Esophagus muscularis mucosa (tissue), 4 donors: ENCODE measurements at regions not wholly inside any gene's neighbourhood (a gene's known extent, or its start where the extent isn't known, plus 50 kb on each side); places are given as distances from the start of the nearest gene placed in this dataset.
"Not testable (repeated sequence)": the region's sequence is repeated elsewhere in the genome, so short reads cannot be mapped to it uniquely, and the experiment has no call there.

Experiments
- DNase-seq: peaks from one replicate; pipeline ENCODE4 v3.0.0-alpha.2; 2017; ENCODE audit errors: extremely low spot score
- H3K27ac ChIP-seq, 4 donors: fragments of 200-600 bp; sonication (generic); replicated peaks in 1 of 4; 1 replicate in 3 of 4; 2 replicates in 1 of 4; pipeline ENCODE4 v1.5.1; 2016 to 2019; ENCODE audit warnings: mild to moderate bottlenecking in 1 of 4
- H3K27me3 ChIP-seq, 4 donors: fragments of 200-600 bp; sonication (generic); one replicate each; pipeline versions ENCODE4 v1.5.1 to v1.6.0; 2016 to 2019
- H3K36me3 ChIP-seq, 4 donors: fragments of 200-600 bp; sonication (generic); one replicate each; pipeline ENCODE4 v1.5.1; 2016 to 2019
- H3K4me1 ChIP-seq, 4 donors: fragments of 200-600 bp; sonication (generic); one replicate each; pipeline ENCODE4 v1.5.1; 2016 to 2019
- H3K4me3 ChIP-seq, 4 donors: fragments of 200-600 bp; sonication (generic); 1 replicate in 2 of 4; 2 replicates in 2 of 4; pipeline ENCODE4 v1.5.1; 2016 to 2019; ENCODE audit warnings: mild to moderate bottlenecking in 4 of 4, moderate library complexity in 1 of 4
- H3K9me3 ChIP-seq, 4 donors: fragments of 200-600 bp; sonication (generic); 1 replicate in 3 of 4; 2 replicates in 1 of 4; pipeline ENCODE4 v1.5.1; 2016 to 2019
- CTCF ChIP-seq, 3 experiments: fragments of 200-600 bp in 2 of 3; fragments of 450-650 bp in 1 of 3; sonication (generic) in 2 of 3; IDR thresholded peaks; one replicate each; pipeline ENCODE4 v1.5.1; 2017 to 2019; ENCODE audit warnings: antibody characterized with exemption in 3 of 3, mild to moderate bottlenecking in 2 of 3, moderate library complexity in 1 of 3
- EP300 ChIP-seq: sonication (generic); formaldehyde crosslinking; IDR thresholded peaks from one replicate; pipeline ENCODE4 v1.6.1; 2017; ENCODE audit warnings: antibody characterized with exemption
- POLR2A ChIP-seq: fragments of 450-650 bp; IDR thresholded peaks from one replicate; pipeline ENCODE4 v1.6.1; 2017; ENCODE audit warnings: antibody characterized with exemption, moderate library complexity, mild to moderate bottlenecking, low read depth
- POLR2AphosphoS5 ChIP-seq, 2 donors: sonication (generic); formaldehyde crosslinking; IDR thresholded peaks; one replicate each; pipeline ENCODE4 v1.6.1; 2017; ENCODE audit warnings: antibody characterized with exemption in 2 of 2
- WGBS: methylation state at CpG from one replicate; pipeline ENCODE4 v1.1.5; 2018; 5-methylcytosine and 5-hydroxymethylcytosine counted together
- intact Hi-C: fragments of 100-400 bp; cut with DNase I; formaldehyde crosslinking; loops from one replicate; pipeline ENCODE4 v1.15.1; 2023

GRCh38 chr6:2597991-2598390 is 152.7 kb downstream of the MYLK4 start:
- intact Hi-C loops, result no loop called here
- H3K4me3 ChIP-seq, result no peak overlapping the region
- DNase-seq, result no peak
- TF ChIP-seq POLR2AphosphoS5 (IDR thresholded peaks at IDR 0.05) (no peak), EP300 (no peak), POLR2A (no peak), CTCF (IDR thresholded peaks at IDR 0.05) (no peak)
- 55% methylated on average over 4 of the region's 4 CpGs for WGBS
- H3K9me3 ChIP-seq, result no peaks in the 10 kb centered on the region
- H3K4me1 ChIP-seq, result no peaks in the 10 kb centered on the region
- peaks cover 0 to 5% (median 1%) of the 10 kb centered on the region in 4 donors for H3K27me3 ChIP-seq
- H3K27ac ChIP-seq, result no peak overlapping the region
- H3K36me3 ChIP-seq, result no peaks in the 10 kb centered on the region

- intact Hi-C loops, H3K27ac ChIP-seq, H3K27me3 ChIP-seq, H3K4me1 ChIP-seq, H3K4me3 ChIP-seq, H3K36me3 ChIP-seq, H3K9me3 ChIP-seq, DNase-seq: not testable (repeated sequence)
- WGBS, result 80% methylated on average over 2 of the region's 2 CpGs
Measured at GRCh38 chr6:2597457-2597856, 153.3 kb downstream of the MYLK4 start.

GRCh38 chr6:2596222-2596621 is 154.5 kb downstream of the MYLK4 start:
- intact Hi-C loops, result no loop called here
- no peak for DNase-seq
- TF ChIP-seq CTCF (IDR thresholded peaks at IDR 0.05), result no peak
- TF ChIP-seq POLR2A, result no peak
- no peak for TF ChIP-seq EP300
- TF ChIP-seq POLR2AphosphoS5 (IDR thresholded peaks at IDR 0.05), result no peak
- H3K36me3 ChIP-seq, result no peaks in the 10 kb centered on the region
- H3K27ac ChIP-seq, result no peak overlapping the region
- H3K4me1 ChIP-seq, result no peaks in the 10 kb centered on the region
- H3K27me3 ChIP-seq, result peaks cover 0 to 5% (median 0%) of the 10 kb centered on the region in 4 donors
- 33% methylated on average over 1 of the region's 1 CpG for WGBS
- H3K9me3 ChIP-seq, result no peaks in the 10 kb centered on the region
- no peak overlapping the region for H3K4me3 ChIP-seq

GRCh38 chr6:2594868-2595267 is 155.9 kb downstream of the MYLK4 start:
- intact Hi-C loops, result no loop called here
- no peak overlapping the region for H3K4me3 ChIP-seq
- no peaks in the 10 kb centered on the region for H3K4me1 ChIP-seq
- TF ChIP-seq EP300 (no peak), CTCF (IDR thresholded peaks at IDR 0.05) (no peak), POLR2AphosphoS5 (IDR thresholded peaks at IDR 0.05) (no peak)
- no peaks in the 10 kb centered on the region for H3K36me3 ChIP-seq
- peaks cover 0 to 5% (median 0%) of the 10 kb centered on the region in 4 donors for H3K27me3 ChIP-seq
- H3K9me3 ChIP-seq, result no peaks in the 10 kb centered on the region
- no peak overlapping the region for H3K27ac ChIP-seq
- DNase-seq, result no peak
- WGBS, result 85% methylated on average over 2 of the region's 2 CpGs

GRCh38 chr6:2593167-2593566 is 157.6 kb downstream of the MYLK4 start:
- 100% methylated on average over 4 of the region's 6 CpGs for WGBS
- H3K4me1 ChIP-seq, result no peaks in the 10 kb centered on the region
- no peak overlapping the region for H3K27ac ChIP-seq
- TF ChIP-seq EP300, result no peak
- no peak for TF ChIP-seq POLR2AphosphoS5 (IDR thresholded peaks at IDR 0.05)
- no peak for TF ChIP-seq CTCF (IDR thresholded peaks at IDR 0.05)
- no peak for TF ChIP-seq POLR2A
- H3K36me3 ChIP-seq, result no peaks in the 10 kb centered on the region
- H3K4me3 ChIP-seq, result no peak overlapping the region
- intact Hi-C loops, result no loop called here
- peaks cover 0 to 5% (median 0%) of the 10 kb centered on the region in 4 donors for H3K27me3 ChIP-seq
- no peak for DNase-seq
- no peaks in the 10 kb centered on the region for H3K9me3 ChIP-seq
